ENCODE measurements at regions not wholly inside any gene's neighbourhood (a gene's known extent, or its start where the extent isn't known, plus 50 kb on each side); places are given as distances from the start of the nearest gene placed in this dataset.

- DNase-seq (ENCODE audit: low read depth in 2 of 2) = no peak
These were observed 1251.5 kb downstream of the SLC16A7 start for GRCh38 chr12:60847281-60847680.

- no peak for DNase-seq (ENCODE audit: low read depth in 2 of 2)
These were observed 1253.9 kb downstream of the SLC16A7 start for GRCh38 chr12:60849723-60850122.

- no peak for DNase-seq (ENCODE audit: low read depth in 2 of 2)
These were observed 1257.6 kb downstream of the SLC16A7 start for GRCh38 chr12:60853407-60853806.

GRCh38 chr12:60863421-60863820 is 1267.6 kb downstream of the SLC16A7 start:
- no peak for DNase-seq (ENCODE audit: low read depth in 2 of 2)

- DNase-seq (ENCODE audit: low read depth in 2 of 2) = no peak
These were observed 1276.4 kb downstream of the SLC16A7 start for GRCh38 chr12:60872219-60872618.

- no peak for DNase-seq (ENCODE audit: low read depth in 2 of 2)
These were observed 1277.3 kb downstream of the SLC16A7 start for GRCh38 chr12:60872850-60873713.

GRCh38 chr12:60874091-60874490 is 1278.3 kb downstream of the SLC16A7 start:
- no peak for DNase-seq (ENCODE audit: low read depth in 2 of 2)

- DNase-seq (ENCODE audit: low read depth in 2 of 2) = no peak
These were observed 1325.1 kb downstream of the SLC16A7 start for GRCh38 chr12:60920841-60921495.

GRCh38 chr12:60921541-60921940 is 1325.7 kb downstream of the SLC16A7 start:
- no peak for DNase-seq (ENCODE audit: low read depth in 2 of 2)

GRCh38 chr12:60926256-60926655 is 1330.4 kb downstream of the SLC16A7 start:
- DNase-seq (ENCODE audit: low read depth in 2 of 2) = no peak

- no peak for DNase-seq (ENCODE audit: low read depth in 2 of 2)
These were observed 1330.1 kb upstream of the USP15 start for GRCh38 chr12:60930151-60930550.

GRCh38 chr12:60935981-60936761 is 1324.0 kb upstream of the USP15 start:
- DNase-seq (ENCODE audit: low read depth in 2 of 2) = no peak

- DNase-seq (ENCODE audit: low read depth in 2 of 2) = no peak
These were observed 1312.7 kb upstream of the USP15 start for GRCh38 chr12:60947533-60947932.

- no peak for DNase-seq (ENCODE audit: low read depth in 2 of 2)
These were observed 1293.1 kb upstream of the USP15 start for GRCh38 chr12:60967128-60967527.

GRCh38 chr12:60977966-60978365 is 1282.2 kb upstream of the USP15 start:
- DNase-seq (ENCODE audit: low read depth in 2 of 2) = no peak

GRCh38 chr12:60980558-60980957 is 1279.6 kb upstream of the USP15 start:
- no peak for DNase-seq (ENCODE audit: low read depth in 2 of 2)

- DNase-seq (ENCODE audit: low read depth in 2 of 2) = no peak
These were observed 1278.7 kb upstream of the USP15 start for GRCh38 chr12:60981473-60981872.

GRCh38 chr12:60992087-60992486 is 1268.1 kb upstream of the USP15 start:
- DNase-seq (ENCODE audit: low read depth in 2 of 2) = no peak

GRCh38 chr12:60995256-60995825 is 1264.9 kb upstream of the USP15 start:
- DNase-seq (ENCODE audit: low read depth in 2 of 2) = no peak

GRCh38 chr12:60997869-60998378 is 1262.3 kb upstream of the USP15 start:
- no peak for DNase-seq (ENCODE audit: low read depth in 2 of 2)

- no peak for DNase-seq (ENCODE audit: low read depth in 2 of 2)
These were observed 1251.0 kb upstream of the USP15 start for GRCh38 chr12:61009192-61009591.

Measured in fibroblast of skin of left quadriceps (primary cell).